Caco-2 (cell line): ENCODE measurements at regions not wholly inside any gene's neighbourhood (a gene's known extent, or its start where the extent isn't known, plus 50 kb on each side); places are given as distances from the start of the nearest gene placed in this dataset.

ENCODE experiments used
- BruUV-seq: library from RNA; stranded (reverse); fragments of 400-500 nt; replicated peaks from 2 replicates; lab custom pipeline; 2021; lab: Mats Ljungman, UMichigan
- CTCF ChIA-PET: fragments of 300-600 bp; sonication (Branson Sonifier 250); formaldehyde crosslinking; loops from one replicate; lab custom pipeline; 2022; ENCODE audit warnings: antibody characterized with exemption; lab: Charles Lee
- POLR2A ChIA-PET: fragments of 300-600 bp; sonication (Branson Sonifier 250); formaldehyde crosslinking; loops from one replicate; lab custom pipeline; 2022; ENCODE audit warnings: antibody characterized with exemption; lab: Charles Lee
- DNase-seq, 2 experiments: peaks; one replicate each; pipeline versions ENCODE4 v3.0.0 to v3.0.0-alpha.2; 2020 to 2022
- H3K27me3 ChIP-seq: replicated peaks from 2 replicates; pipeline ENCODE4 v1.6.0; 2011; ENCODE audit warnings: low read length; ENCODE audit not compliant: control insufficient read depth, insufficient read depth
- H3K36me3 ChIP-seq: 2 replicates; pipeline ENCODE4 v1.5.1; 2011; ENCODE audit warnings: low read length; ENCODE audit not compliant: control insufficient read depth, insufficient read depth
- H3K4me1 ChIP-seq: fragments of 250-450 bp; sonication (Bioruptor Pico); 2 replicates; pipeline ENCODE4 v1.5.1; 2020; ENCODE audit warnings: mild to moderate bottlenecking
- H3K4me3 ChIP-seq: 2 replicates; pipeline ENCODE4 v1.5.1; 2011; ENCODE audit warnings: low read depth, mild to moderate bottlenecking, control low read depth, low read length
- H3K9me3 ChIP-seq: fragments of 250-450 bp; sonication (Bioruptor Pico); 2 replicates; pipeline ENCODE4 v1.5.1; 2020; ENCODE audit warnings: mild to moderate bottlenecking, moderate library complexity
- H3K27ac Mint-ChIP-seq: one replicate; pipeline ENCODE4 v1.8.0; 2022; ENCODE audit warnings: mixed read lengths; ENCODE audit not compliant: unreplicated experiment
- H3K27me3 Mint-ChIP-seq: one replicate; pipeline ENCODE4 v1.8.0; 2022; ENCODE audit warnings: mixed read lengths; ENCODE audit not compliant: insufficient read depth, unreplicated experiment
- H3K36me3 Mint-ChIP-seq: one replicate; pipeline ENCODE4 v1.8.0; 2022; ENCODE audit warnings: mild to moderate bottlenecking, mixed read lengths; ENCODE audit not compliant: insufficient read depth, unreplicated experiment
- H3K4me1 Mint-ChIP-seq: one replicate; pipeline ENCODE4 v1.8.0; 2022; ENCODE audit warnings: low read depth, mixed read lengths; ENCODE audit not compliant: unreplicated experiment
- H3K4me3 Mint-ChIP-seq: one replicate; pipeline ENCODE4 v1.8.0; 2022; ENCODE audit warnings: mild to moderate bottlenecking, moderate library complexity, mixed read lengths; ENCODE audit not compliant: unreplicated experiment
- H3K9me3 Mint-ChIP-seq: one replicate; pipeline ENCODE4 v1.8.0; 2022; ENCODE audit warnings: mixed read lengths; ENCODE audit not compliant: unreplicated experiment
- intact Hi-C: fragments of 100-400 bp; cut with micrococcal nuclease; formaldehyde crosslinking; loops from one replicate; pipeline ENCODE4 v1.10.0; 2022; ENCODE audit not compliant: unreplicated experiment
- TF ChIP-seq, protein P1 (sequence below), 2 experiments: fragments of 200-600 bp in 1 of 2; IDR thresholded peaks; 1 replicate in 1 of 2; 2 replicates in 1 of 2; pipeline versions ENCODE4 v1.5.1 to v1.8.0; 2011 to 2022; ENCODE audit warnings: antibody characterized with exemption in 1 of 2, control low read depth in 1 of 2, inconsistent platforms in 1 of 2, low read depth in 1 of 2, low read length in 1 of 2, mild to moderate bottlenecking in 1 of 2, moderate library complexity in 1 of 2; ENCODE audit not compliant: insufficient read depth in 1 of 2, severe bottlenecking in 1 of 2, unreplicated experiment in 1 of 2

GRCh38 chr4:79034544-79034943 lies 95.3 kb upstream of the PAQR3 start:
- Mint-ChIP-seq H3K4me3 (no peak overlapping the region), H3K4me1 (peaks cover 6% of the 10 kb centered on the region), H3K9me3 (no peaks in the 10 kb centered on the region), H3K27ac (no peak overlapping the region), H3K27me3 (no peaks in the 10 kb centered on the region), H3K36me3 (no peaks in the 10 kb centered on the region)
- Histone ChIP-seq H3K4me1 (no peaks in the 10 kb centered on the region), H3K36me3 (no peaks in the 10 kb centered on the region), H3K4me3 (no peak overlapping the region), H3K27me3 (no peaks in the 10 kb centered on the region), H3K9me3 (no peaks in the 10 kb centered on the region)
- CTCF ChIA-PET, result no interaction called here
- TF ChIP-seq, protein P1, sequence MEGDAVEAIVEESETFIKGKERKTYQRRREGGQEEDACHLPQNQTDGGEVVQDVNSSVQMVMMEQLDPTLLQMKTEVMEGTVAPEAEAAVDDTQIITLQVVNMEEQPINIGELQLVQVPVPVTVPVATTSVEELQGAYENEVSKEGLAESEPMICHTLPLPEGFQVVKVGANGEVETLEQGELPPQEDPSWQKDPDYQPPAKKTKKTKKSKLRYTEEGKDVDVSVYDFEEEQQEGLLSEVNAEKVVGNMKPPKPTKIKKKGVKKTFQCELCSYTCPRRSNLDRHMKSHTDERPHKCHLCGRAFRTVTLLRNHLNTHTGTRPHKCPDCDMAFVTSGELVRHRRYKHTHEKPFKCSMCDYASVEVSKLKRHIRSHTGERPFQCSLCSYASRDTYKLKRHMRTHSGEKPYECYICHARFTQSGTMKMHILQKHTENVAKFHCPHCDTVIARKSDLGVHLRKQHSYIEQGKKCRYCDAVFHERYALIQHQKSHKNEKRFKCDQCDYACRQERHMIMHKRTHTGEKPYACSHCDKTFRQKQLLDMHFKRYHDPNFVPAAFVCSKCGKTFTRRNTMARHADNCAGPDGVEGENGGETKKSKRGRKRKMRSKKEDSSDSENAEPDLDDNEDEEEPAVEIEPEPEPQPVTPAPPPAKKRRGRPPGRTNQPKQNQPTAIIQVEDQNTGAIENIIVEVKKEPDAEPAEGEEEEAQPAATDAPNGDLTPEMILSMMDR (IDR thresholded peaks at IDR 0.05; ENCODE audit: insufficient read depth in 1 of 2, low read depth in 1 of 2, low read length in 1 of 2, severe bottlenecking in 1 of 2, unreplicated experiment in 1 of 2), result no peak
- no peak for DNase-seq
- intact Hi-C loops, result no loop called here
- POLR2A ChIA-PET, result no interaction called here
- BruUV-seq, result no TSS peak

- CTCF ChIA-PET, result no interaction called here
- Histone ChIP-seq H3K36me3 (no peaks in the 10 kb centered on the region), H3K27me3 (no peaks in the 10 kb centered on the region), H3K9me3 (no peaks in the 10 kb centered on the region), H3K4me3 (no peak overlapping the region), H3K4me1 (no peaks in the 10 kb centered on the region)
- H3K27ac Mint-ChIP-seq, result no peak overlapping the region
- no peaks in the 10 kb centered on the region for H3K9me3 Mint-ChIP-seq
- no peaks in the 10 kb centered on the region for H3K4me1 Mint-ChIP-seq
- no peaks in the 10 kb centered on the region for H3K36me3 Mint-ChIP-seq
- no peaks in the 10 kb centered on the region for H3K27me3 Mint-ChIP-seq
- DNase-seq, result no peak
- intact Hi-C loops, result no loop called here
- TF ChIP-seq, protein P1 (IDR thresholded peaks at IDR 0.05; ENCODE audit: insufficient read depth in 1 of 2, low read depth in 1 of 2, low read length in 1 of 2, severe bottlenecking in 1 of 2, unreplicated experiment in 1 of 2), result no peak
- H3K4me3 Mint-ChIP-seq, result no peak overlapping the region
- POLR2A ChIA-PET, result no interaction called here
- no TSS peak for BruUV-seq
Observed at GRCh38 chr4:79030973-79031372, 91.7 kb upstream of the PAQR3 start.

- Mint-ChIP-seq H3K4me1 (no peaks in the 10 kb centered on the region), H3K27me3 (peaks cover 3% of the 10 kb centered on the region)
- POLR2A ChIA-PET, result no interaction called here
Observed at GRCh38 chr4:79027656-79028055, 88.4 kb upstream of the PAQR3 start.

More at GRCh38 chr4:79027656-79028055, 88.4 kb upstream of the PAQR3 start:
- intact Hi-C loops, result no loop called here
- DNase-seq, result no peak
- no peak overlapping the region for H3K27ac Mint-ChIP-seq
- Histone ChIP-seq H3K36me3 (no peaks in the 10 kb centered on the region), H3K9me3 (no peaks in the 10 kb centered on the region), H3K27me3 (no peaks in the 10 kb centered on the region), H3K4me1 (no peaks in the 10 kb centered on the region), H3K4me3 (no peak overlapping the region)
- H3K36me3 Mint-ChIP-seq, result no peaks in the 10 kb centered on the region
- no TSS peak for BruUV-seq
- no peaks in the 10 kb centered on the region for H3K9me3 Mint-ChIP-seq
- TF ChIP-seq, protein P1 (IDR thresholded peaks at IDR 0.05; ENCODE audit: insufficient read depth in 1 of 2, low read depth in 1 of 2, low read length in 1 of 2, severe bottlenecking in 1 of 2, unreplicated experiment in 1 of 2), result no peak
- no peak overlapping the region for H3K4me3 Mint-ChIP-seq
- CTCF ChIA-PET, result no interaction called here
